ENCODE measurements at regions not wholly inside any gene's neighbourhood (a gene's known extent, or its start where the extent isn't known, plus 50 kb on each side); places are given as distances from the start of the nearest gene placed in this dataset.

DNA sequence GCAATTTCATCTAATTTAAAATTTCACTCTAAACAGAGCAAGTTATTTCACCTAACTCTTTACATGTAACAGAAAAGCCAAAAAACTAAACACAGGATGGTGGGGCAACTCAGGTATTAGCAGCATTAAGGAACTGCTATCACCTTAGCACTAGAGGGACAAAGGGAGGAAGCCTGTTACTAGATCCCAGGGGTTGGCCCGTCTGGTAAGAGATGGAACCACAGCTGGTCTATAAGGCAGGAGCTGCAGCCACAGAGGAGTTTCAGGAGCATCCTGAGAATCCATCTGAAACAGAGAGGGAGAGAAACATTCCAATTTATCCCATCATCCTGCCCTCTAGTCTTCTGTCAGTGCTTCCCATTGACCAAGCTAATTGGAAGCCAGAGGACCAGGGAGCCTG is 300.3 kb downstream of the MRPS30 start:
- Histone ChIP-seq H3K4me1 (ENCODE audit: control insufficient read depth in 2 of 2, insufficient read depth in 2 of 2, low read length in 2 of 2) (no peaks in the 10 kb centered on the region), H3K27me3 (replicated peaks in 1 of 4; ENCODE audit: control extremely low read depth in 1 of 4, control insufficient read depth in 3 of 4, insufficient read depth in 4 of 4, low read length in 3 of 4) (no peaks in the 10 kb centered on the region), H3K9ac (ENCODE audit: low read length) (no peak overlapping the region), H3K36me3 (replicated peaks in 1 of 2; ENCODE audit: control extremely low read depth in 1 of 2, control insufficient read depth in 1 of 2, extremely low read depth in 1 of 2, insufficient read depth in 2 of 2, low read length in 1 of 2) (no peaks in the 10 kb centered on the region), H3K9me3 (ENCODE audit: control extremely low read depth in 1 of 3, control insufficient read depth in 2 of 3, insufficient read depth in 1 of 3, low read length in 2 of 3) (no peaks in the 10 kb centered on the region), H2AFZ (ENCODE audit: insufficient read depth, low read depth, low read length, poor library complexity, severe bottlenecking) (no peak overlapping the region), H4K20me1 (ENCODE audit: control insufficient read depth, insufficient read depth, low read length, poor library complexity, severe bottlenecking) (no peaks in the 10 kb centered on the region), H3K4me3 (ENCODE audit: control extremely low read depth in 1 of 5, extremely low read depth in 1 of 5, insufficient read depth in 1 of 5, low read depth in 2 of 5, low read length in 4 of 5) (no peak overlapping the region), H3K4me2 (replicated peaks; ENCODE audit: low read depth, low read length, poor library complexity, severe bottlenecking) (no peak overlapping the region), H3K79me2 (ENCODE audit: control insufficient read depth, insufficient read depth, low read length) (no peaks in the 10 kb centered on the region), H3K27ac (ENCODE audit: low read length in 2 of 2) (no peak overlapping the region)
- Mint-ChIP-seq H3K9me3 (ENCODE audit: insufficient read depth) (peaks cover 8% of the 10 kb centered on the region), H3K4me1 (no peaks in the 10 kb centered on the region), H3K27me3 (no peaks in the 10 kb centered on the region), H3K4me3 (no peak overlapping the region), H3K27ac (no peak overlapping the region)
- DNase-seq: no peak
- no peak for ATAC-seq (ENCODE audit: low read depth)
- TF ChIP-seq EZH2 (IDR thresholded peaks at IDR 0.05; ENCODE audit: borderline replicate concordance, insufficient read depth, low read depth, low read length, poor library complexity, severe bottlenecking): no peak
- TF ChIP-seq, protein P1, sequence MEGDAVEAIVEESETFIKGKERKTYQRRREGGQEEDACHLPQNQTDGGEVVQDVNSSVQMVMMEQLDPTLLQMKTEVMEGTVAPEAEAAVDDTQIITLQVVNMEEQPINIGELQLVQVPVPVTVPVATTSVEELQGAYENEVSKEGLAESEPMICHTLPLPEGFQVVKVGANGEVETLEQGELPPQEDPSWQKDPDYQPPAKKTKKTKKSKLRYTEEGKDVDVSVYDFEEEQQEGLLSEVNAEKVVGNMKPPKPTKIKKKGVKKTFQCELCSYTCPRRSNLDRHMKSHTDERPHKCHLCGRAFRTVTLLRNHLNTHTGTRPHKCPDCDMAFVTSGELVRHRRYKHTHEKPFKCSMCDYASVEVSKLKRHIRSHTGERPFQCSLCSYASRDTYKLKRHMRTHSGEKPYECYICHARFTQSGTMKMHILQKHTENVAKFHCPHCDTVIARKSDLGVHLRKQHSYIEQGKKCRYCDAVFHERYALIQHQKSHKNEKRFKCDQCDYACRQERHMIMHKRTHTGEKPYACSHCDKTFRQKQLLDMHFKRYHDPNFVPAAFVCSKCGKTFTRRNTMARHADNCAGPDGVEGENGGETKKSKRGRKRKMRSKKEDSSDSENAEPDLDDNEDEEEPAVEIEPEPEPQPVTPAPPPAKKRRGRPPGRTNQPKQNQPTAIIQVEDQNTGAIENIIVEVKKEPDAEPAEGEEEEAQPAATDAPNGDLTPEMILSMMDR (IDR thresholded peaks at IDR 0.05): no peak
- intact Hi-C loops (cut with micrococcal nuclease): no loop called here
- ChIA-PET CTCF (no interaction called here), POLR2A (no interaction called here)
- WGBS (ENCODE audit: insufficient coverage): 100% methylated on average over 1 of the region's 1 CpG

DNA sequence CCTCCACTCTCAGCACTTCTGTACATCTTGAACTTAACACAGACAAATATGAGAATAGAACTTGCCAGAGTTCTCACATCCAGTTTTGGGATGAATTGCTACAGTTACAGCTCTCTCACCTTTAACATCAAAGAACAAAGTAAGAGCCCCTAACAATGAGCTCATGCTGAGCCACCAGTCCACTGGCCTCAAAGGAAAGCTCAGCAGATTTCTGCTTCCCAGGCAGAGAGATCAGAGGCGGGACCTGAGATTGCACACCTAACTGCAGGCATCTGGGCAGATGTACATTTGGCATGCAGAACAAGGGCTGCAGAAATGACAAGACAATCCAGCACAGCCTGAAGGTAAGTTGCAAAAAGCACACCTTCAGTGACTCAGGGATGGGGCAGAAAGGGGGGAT is 300.9 kb downstream of the MRPS30 start:
- ChIA-PET POLR2A (no interaction called here), CTCF (no interaction called here)
- H3K4me1 Mint-ChIP-seq: no peaks in the 10 kb centered on the region
- peaks cover 8% of the 10 kb centered on the region for H3K9me3 Mint-ChIP-seq (ENCODE audit: insufficient read depth)
- no peak overlapping the region for H3K4me3 ChIP-seq (ENCODE audit: control extremely low read depth in 1 of 5, extremely low read depth in 1 of 5, insufficient read depth in 1 of 5, low read depth in 2 of 5, low read length in 4 of 5)
- H3K27me3 Mint-ChIP-seq: no peaks in the 10 kb centered on the region
- intact Hi-C loops (cut with micrococcal nuclease): no loop called here
- no peak overlapping the region for H2AFZ ChIP-seq (ENCODE audit: insufficient read depth, low read depth, low read length, poor library complexity, severe bottlenecking)
- no peak overlapping the region for H3K27ac ChIP-seq (ENCODE audit: low read length in 2 of 2)
- no peaks in the 10 kb centered on the region for H3K36me3 ChIP-seq (replicated peaks in 1 of 2; ENCODE audit: control extremely low read depth in 1 of 2, control insufficient read depth in 1 of 2, extremely low read depth in 1 of 2, insufficient read depth in 2 of 2, low read length in 1 of 2)
- no peak overlapping the region for H3K4me3 Mint-ChIP-seq
- 80% methylated on average over 1 of the region's 1 CpG for WGBS (ENCODE audit: insufficient coverage)
- H4K20me1 ChIP-seq (ENCODE audit: control insufficient read depth, insufficient read depth, low read length, poor library complexity, severe bottlenecking): no peaks in the 10 kb centered on the region
- no peaks in the 10 kb centered on the region for H3K79me2 ChIP-seq (ENCODE audit: control insufficient read depth, insufficient read depth, low read length)
- no peak for ATAC-seq (ENCODE audit: low read depth)
- no peaks in the 10 kb centered on the region for H3K9me3 ChIP-seq (ENCODE audit: control extremely low read depth in 1 of 3, control insufficient read depth in 2 of 3, insufficient read depth in 1 of 3, low read length in 2 of 3)
- no peak for TF ChIP-seq EZH2 (IDR thresholded peaks at IDR 0.05; ENCODE audit: borderline replicate concordance, insufficient read depth, low read depth, low read length, poor library complexity, severe bottlenecking)
- TF ChIP-seq, protein P1 (IDR thresholded peaks at IDR 0.05): no peak
- H3K4me2 ChIP-seq (replicated peaks; ENCODE audit: low read depth, low read length, poor library complexity, severe bottlenecking): no peak overlapping the region
- no peak for DNase-seq
- no peak overlapping the region for H3K27ac Mint-ChIP-seq
- H3K9ac ChIP-seq (ENCODE audit: low read length): no peak overlapping the region
- no peaks in the 10 kb centered on the region for H3K4me1 ChIP-seq (ENCODE audit: control insufficient read depth in 2 of 2, insufficient read depth in 2 of 2, low read length in 2 of 2)
- H3K27me3 ChIP-seq (replicated peaks in 1 of 4; ENCODE audit: control extremely low read depth in 1 of 4, control insufficient read depth in 3 of 4, insufficient read depth in 4 of 4, low read length in 3 of 4): no peaks in the 10 kb centered on the region
